Cardiac fibroblast (primary cell): ENCODE measurements at regions not wholly inside any gene's neighbourhood (a gene's known extent, or its start where the extent isn't known, plus 50 kb on each side); places are given as distances from the start of the nearest gene placed in this dataset.
"Not testable (repeated sequence)": the region's sequence is repeated elsewhere in the genome, so short reads cannot be mapped to it uniquely, and the experiment has no call there.

Experiments
- DNase-seq, 2 donors: peaks; one replicate each; pipeline versions ENCODE4 v3.0.0 to v3.0.0-alpha.2; 2010; ENCODE audit warnings: low read depth in 2 of 2
- H3K4me3 ChIP-seq, 2 donors: replicated peaks in 1 of 2; 1 replicate in 1 of 2; 2 replicates in 1 of 2; pipeline ENCODE4 v1.5.1; 2011; ENCODE audit warnings: low read depth in 2 of 2, low read length in 2 of 2, mild to moderate bottlenecking in 2 of 2, moderate library complexity in 1 of 2
- TF ChIP-seq, protein P1 (sequence below): IDR thresholded peaks from one replicate; pipeline ENCODE4 v1.5.1; 2011; ENCODE audit warnings: low read depth, mild to moderate bottlenecking, low read length, inconsistent platforms

DNA sequence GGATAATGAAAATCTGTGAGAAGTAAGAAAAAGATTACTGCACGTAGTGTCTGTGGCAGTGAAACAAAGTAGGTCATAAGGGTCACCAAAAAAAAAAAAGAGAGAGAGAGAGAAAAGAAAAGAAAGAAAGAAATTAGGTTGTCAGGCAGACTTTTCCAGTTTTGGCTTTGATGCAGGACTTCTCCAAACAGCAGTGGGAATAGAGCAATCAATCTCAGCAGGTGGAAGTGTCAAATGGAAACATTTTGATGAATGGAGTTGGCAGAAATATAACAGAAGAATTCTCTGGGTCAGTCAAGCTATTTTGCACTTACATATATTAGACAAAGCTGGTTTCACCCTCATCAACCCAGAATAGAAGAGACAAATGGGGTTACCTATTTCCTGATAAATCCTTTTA lies 745.8 kb downstream of the SLC6A15 start:
- no peak for DNase-seq
- TF ChIP-seq, protein P1, sequence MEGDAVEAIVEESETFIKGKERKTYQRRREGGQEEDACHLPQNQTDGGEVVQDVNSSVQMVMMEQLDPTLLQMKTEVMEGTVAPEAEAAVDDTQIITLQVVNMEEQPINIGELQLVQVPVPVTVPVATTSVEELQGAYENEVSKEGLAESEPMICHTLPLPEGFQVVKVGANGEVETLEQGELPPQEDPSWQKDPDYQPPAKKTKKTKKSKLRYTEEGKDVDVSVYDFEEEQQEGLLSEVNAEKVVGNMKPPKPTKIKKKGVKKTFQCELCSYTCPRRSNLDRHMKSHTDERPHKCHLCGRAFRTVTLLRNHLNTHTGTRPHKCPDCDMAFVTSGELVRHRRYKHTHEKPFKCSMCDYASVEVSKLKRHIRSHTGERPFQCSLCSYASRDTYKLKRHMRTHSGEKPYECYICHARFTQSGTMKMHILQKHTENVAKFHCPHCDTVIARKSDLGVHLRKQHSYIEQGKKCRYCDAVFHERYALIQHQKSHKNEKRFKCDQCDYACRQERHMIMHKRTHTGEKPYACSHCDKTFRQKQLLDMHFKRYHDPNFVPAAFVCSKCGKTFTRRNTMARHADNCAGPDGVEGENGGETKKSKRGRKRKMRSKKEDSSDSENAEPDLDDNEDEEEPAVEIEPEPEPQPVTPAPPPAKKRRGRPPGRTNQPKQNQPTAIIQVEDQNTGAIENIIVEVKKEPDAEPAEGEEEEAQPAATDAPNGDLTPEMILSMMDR = no peak

DNA sequence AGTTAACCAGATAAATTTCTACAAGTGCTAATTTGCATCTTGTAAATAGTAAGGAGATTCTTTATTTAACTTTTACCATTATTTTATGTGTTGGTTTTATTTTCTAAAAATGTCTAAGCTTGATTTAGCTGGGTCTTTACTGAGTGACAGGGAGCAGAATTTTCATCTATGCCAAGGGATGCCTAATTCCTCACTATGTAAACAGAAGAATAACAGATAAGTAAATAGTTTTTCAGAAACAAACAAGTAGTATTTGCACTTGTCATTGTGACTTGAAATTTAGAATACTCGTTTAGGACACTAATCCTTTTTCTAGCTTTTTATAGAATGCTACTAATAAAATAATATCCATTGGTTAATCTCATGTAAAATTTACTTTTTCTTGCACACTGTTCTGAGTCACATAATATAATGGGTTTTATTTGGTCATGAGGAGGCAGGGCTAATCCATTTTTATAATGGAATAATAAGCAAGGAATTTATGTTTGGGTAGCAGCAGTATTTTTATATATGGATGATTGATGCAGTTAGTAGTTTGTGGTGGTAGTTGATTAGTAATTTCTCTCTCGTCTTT lies 746.5 kb downstream of the SLC6A15 start:
- H3K4me3 ChIP-seq = no peak overlapping the region
- DNase-seq = no peak
- TF ChIP-seq, protein P1 = no peak

More for the DNA sequence above, 745.8 kb downstream of the SLC6A15 start:
- no peak overlapping the region for H3K4me3 ChIP-seq

DNA sequence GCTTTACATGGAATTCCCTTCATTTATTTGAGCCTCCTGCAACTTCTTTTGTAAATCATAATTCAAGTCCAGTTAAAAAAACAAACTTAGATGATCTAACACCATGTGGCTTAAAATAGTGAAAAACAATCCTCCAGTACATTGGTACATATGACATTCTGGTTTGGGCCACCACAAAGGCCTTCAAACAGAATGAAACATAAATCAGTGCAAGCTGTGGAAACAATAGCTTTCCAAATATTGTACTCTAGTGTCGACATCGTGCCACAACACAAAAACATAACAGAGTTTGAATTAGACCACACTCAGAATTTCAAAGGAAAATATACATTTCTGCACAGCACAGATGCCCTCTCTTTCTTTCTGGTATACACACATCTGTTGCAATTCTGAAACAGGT lies 751.3 kb downstream of the SLC6A15 start:
- no peak overlapping the region for H3K4me3 ChIP-seq
- TF ChIP-seq, protein P1 = no peak

DNA sequence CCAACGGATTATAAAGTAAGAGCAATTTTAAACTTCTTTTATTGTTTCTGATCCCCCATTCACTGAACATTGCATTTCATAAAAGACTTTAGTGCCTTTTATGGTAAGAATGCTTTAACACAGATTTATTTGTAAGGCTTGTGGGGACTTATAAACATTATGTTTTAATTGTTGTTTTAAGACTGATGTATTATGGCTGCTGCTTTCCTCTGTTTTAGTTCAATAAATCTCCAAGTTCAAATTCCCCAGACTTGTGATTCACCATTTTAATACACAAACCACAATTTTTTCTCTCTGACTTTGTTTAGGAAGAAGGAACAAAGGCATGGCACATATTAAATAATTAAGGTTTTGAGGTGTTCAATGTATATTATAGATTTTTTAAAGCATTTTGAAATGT lies 753.3 kb downstream of the SLC6A15 start:
- no peak overlapping the region for H3K4me3 ChIP-seq
- TF ChIP-seq, protein P1 = no peak
- no peak for DNase-seq

More for the DNA sequence above, 751.3 kb downstream of the SLC6A15 start:
- no peak for DNase-seq

DNA sequence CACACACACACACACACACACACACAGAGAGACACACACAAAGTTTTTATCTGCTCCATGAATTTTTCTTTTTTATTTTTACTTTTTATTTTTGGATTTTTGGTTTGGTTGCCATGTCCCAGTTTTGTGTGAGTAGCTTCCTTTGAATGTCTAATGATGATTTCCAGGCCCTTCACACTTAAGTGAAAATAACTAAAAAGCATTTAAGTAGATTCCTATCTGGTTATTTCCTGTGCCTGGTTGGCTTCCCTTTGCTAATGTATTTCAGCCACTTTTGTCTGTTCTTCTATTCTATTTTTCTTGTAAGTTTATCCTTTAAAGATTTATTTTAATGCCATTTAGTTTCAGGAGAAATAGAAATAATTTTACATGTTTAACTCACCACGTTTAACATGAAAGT lies 755.4 kb downstream of the SLC6A15 start:
- DNase-seq = no peak
- TF ChIP-seq, protein P1 = no peak
- H3K4me3 ChIP-seq = no peak overlapping the region

DNA sequence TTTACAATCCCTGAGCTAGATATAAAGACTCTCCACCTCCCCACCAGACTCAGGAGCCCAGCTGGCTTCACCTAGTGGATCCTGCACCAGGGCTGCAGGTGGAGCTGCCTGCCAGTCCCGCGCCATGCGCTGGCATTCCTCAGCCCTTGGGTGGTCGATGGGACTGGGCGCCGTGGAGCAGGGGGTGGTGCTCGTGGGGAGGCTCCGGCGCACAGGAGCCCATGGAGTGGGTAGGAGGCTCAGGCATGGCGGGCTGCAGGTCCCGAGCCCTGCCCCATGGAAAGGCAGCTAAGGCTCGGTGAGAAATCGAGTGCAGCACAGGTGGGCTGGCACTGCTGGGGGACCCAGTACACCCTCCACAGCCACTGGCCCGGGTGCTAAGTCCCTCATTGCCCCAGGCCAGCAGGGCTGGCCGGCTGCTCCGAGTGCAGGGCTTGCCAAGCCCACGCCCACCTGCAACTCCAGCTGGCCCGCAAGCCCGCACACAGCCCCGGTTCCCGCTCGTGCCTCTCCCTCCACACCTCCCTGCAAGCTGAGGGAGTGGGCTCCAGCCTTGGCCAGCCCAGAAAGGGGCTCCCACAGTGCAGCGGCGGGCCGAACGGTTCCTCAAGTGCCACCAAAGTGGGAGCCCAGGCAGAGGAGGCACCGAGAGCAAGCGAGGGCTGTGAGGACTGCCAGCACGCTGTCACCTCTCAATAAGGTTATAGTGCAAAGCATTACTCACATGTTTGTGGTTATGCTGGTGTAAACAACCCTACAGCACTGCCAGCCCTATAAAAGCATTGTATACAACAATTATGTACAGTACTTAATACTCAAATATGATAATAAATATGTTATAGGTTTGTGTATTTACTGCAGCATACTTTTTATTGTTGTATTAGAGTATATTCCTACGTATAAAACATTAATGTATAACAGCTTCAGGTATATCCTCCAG lies 757.3 kb downstream of the SLC6A15 start:
- not testable (repeated sequence) for DNase-seq, H3K4me3 ChIP-seq

DNA sequence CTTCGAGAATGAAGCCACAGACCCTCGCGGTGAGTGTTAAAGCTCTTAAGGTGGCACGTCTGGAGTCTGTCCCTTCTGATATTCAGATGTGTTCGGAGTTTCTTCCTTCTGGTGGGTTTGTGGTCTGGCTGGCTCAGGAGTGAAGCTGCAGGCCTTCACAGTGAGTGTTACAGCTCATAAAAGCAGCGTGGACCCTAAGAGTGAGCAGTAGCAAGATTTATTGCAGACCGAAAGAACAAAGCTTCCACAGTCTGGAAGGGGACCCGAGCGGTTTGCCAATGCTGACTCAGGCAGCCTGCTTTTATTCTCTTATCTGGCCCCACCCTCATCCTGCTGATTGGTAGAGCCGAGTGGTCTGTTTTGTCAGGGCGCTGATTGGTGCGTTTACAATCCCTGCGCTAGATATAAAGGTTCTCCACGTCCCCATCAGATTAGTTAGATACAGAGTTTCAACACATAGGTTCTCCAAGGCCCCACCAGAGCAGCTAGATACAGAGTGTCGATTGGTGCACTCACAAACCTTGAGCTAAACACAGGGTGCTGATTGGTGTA lies 758.1 kb downstream of the SLC6A15 start:
- H3K4me3 ChIP-seq, DNase-seq: not testable (repeated sequence)
